Lower leg skin (tissue), 3 donors: ENCODE measurements at regions not wholly inside any gene's neighbourhood (a gene's known extent, or its start where the extent isn't known, plus 50 kb on each side); places are given as distances from the start of the nearest gene placed in this dataset.

Experiments
- POLR2A ChIP-seq, 2 donors: fragments of 450-650 bp; IDR thresholded peaks; one replicate each; pipeline ENCODE4 v1.6.1; 2016 to 2017; ENCODE audit warnings: antibody characterized with exemption in 2 of 2, mild to moderate bottlenecking in 1 of 2, moderate library complexity in 1 of 2
- TF ChIP-seq, protein P1 (sequence below), 3 donors: fragments of 450-650 bp; IDR thresholded peaks; one replicate each; pipeline ENCODE4 v1.5.1; 2016; ENCODE audit warnings: antibody characterized with exemption in 3 of 3, mild to moderate bottlenecking in 3 of 3, moderate library complexity in 2 of 3

DNA sequence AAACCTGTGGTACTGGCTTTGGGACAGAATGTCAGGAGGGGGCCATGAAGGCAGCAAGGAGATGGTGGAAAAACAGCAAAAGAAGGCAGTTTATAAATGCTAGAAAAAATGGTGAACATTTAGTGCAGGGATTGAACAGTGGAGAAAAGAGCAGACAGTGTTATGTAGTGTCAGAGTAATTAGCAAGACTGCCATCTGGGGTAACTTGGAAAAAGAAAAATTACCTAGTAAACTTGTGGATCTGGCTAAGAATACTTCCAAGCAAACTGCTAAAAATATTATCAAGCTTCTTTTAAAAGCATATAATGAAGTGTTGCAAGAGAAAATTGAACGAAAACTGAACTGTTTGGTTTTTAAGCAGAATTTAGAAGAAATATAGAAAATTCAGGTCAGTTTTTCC is 267.8 kb downstream of the INSIG2 start:
- TF ChIP-seq, protein P1, sequence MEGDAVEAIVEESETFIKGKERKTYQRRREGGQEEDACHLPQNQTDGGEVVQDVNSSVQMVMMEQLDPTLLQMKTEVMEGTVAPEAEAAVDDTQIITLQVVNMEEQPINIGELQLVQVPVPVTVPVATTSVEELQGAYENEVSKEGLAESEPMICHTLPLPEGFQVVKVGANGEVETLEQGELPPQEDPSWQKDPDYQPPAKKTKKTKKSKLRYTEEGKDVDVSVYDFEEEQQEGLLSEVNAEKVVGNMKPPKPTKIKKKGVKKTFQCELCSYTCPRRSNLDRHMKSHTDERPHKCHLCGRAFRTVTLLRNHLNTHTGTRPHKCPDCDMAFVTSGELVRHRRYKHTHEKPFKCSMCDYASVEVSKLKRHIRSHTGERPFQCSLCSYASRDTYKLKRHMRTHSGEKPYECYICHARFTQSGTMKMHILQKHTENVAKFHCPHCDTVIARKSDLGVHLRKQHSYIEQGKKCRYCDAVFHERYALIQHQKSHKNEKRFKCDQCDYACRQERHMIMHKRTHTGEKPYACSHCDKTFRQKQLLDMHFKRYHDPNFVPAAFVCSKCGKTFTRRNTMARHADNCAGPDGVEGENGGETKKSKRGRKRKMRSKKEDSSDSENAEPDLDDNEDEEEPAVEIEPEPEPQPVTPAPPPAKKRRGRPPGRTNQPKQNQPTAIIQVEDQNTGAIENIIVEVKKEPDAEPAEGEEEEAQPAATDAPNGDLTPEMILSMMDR (IDR thresholded peaks at IDR 0.05), result no peak
- TF ChIP-seq POLR2A (IDR thresholded peaks at IDR 0.05), result no peak
